IMR-90 (cell line): ENCODE measurements at regions not wholly inside any gene's neighbourhood (a gene's known extent, or its start where the extent isn't known, plus 50 kb on each side); places are given as distances from the start of the nearest gene placed in this dataset.
"Not testable (repeated sequence)": the region's sequence is repeated elsewhere in the genome, so short reads cannot be mapped to it uniquely, and the experiment has no call there.

Source experiments
- ATAC-seq: fragments of 200-7000 bp; cut with Tn5 transposase; 2 replicates; pipeline ENCODE4 v1.9.1; 2020; ENCODE audit warnings: low read depth, mild to moderate bottlenecking, moderate library complexity
- BruUV-seq: library from RNA; stranded (reverse); fragments of 400-500 nt; replicated peaks from 2 replicates; lab custom pipeline; 2021; lab: Mats Ljungman, UMichigan
- CTCF ChIA-PET: fragments of 300-600 bp; formaldehyde crosslinking; extraction: SDS; loops from one replicate; lab custom pipeline; 2021; ENCODE audit warnings: antibody characterized with exemption; lab: Yijun Ruan, JAX
- POLR2A ChIA-PET: fragments of 300-600 bp; sonication (Branson Sonifier 250); formaldehyde crosslinking; loops from one replicate; lab custom pipeline; 2022; ENCODE audit warnings: antibody characterized with exemption; ENCODE audit not compliant: unreplicated experiment; lab: Charles Lee
- DNase-seq: peaks from one replicate; pipeline ENCODE4 v3.0.0; 2013
- H2AFZ ChIP-seq: replicated peaks from 2 replicates; pipeline ENCODE3; 2013; ENCODE audit warnings: low read length, mild to moderate bottlenecking; ENCODE audit not compliant: poor library complexity
- H2AK5ac ChIP-seq: 2 replicates; pipeline ENCODE4 v1.6.1; 2013; ENCODE audit warnings: low read depth, low read length, inconsistent platforms
- H2AK9ac ChIP-seq: replicated peaks from 2 replicates; pipeline ENCODE3; 2013; ENCODE audit warnings: mild to moderate bottlenecking, low read depth, low read length, moderate library complexity; ENCODE audit not compliant: poor library complexity
- H2BK120ac ChIP-seq: 2 replicates; pipeline ENCODE4 v1.6.1; 2013; ENCODE audit warnings: low read depth, low read length, inconsistent platforms
- H2BK15ac ChIP-seq: 3 replicates; pipeline ENCODE4 v1.6.1; 2013; ENCODE audit warnings: low read depth, low read length, inconsistent platforms
- H2BK20ac ChIP-seq: 2 replicates; pipeline ENCODE4 v1.6.1; 2013; ENCODE audit warnings: low read depth, mild to moderate bottlenecking, inconsistent platforms, low read length, moderate library complexity
- H2BK5ac ChIP-seq: 2 replicates; pipeline ENCODE4 v1.6.1; 2013; ENCODE audit warnings: mild to moderate bottlenecking, low read depth, low read length, inconsistent platforms; ENCODE audit not compliant: poor library complexity, severe bottlenecking
- H3K14ac ChIP-seq: replicated peaks from 2 replicates; pipeline ENCODE4 v1.6.1; 2013; ENCODE audit warnings: low read depth, low read length, inconsistent platforms
- H3K18ac ChIP-seq: 2 replicates; pipeline ENCODE4 v1.6.1; 2013; ENCODE audit warnings: low read depth, low read length, control low read depth
- H3K23ac ChIP-seq: 2 replicates; pipeline ENCODE4 v1.6.1; 2013; ENCODE audit warnings: low read depth, low read length, inconsistent platforms
- H3K27ac ChIP-seq: 2 replicates; pipeline ENCODE4 v1.5.1; 2013; ENCODE audit warnings: mild to moderate bottlenecking, control low read depth, low read length; ENCODE audit not compliant: insufficient read depth
- H3K27me3 ChIP-seq: 2 replicates; pipeline ENCODE4 v1.6.1; 2013; ENCODE audit warnings: low read length; ENCODE audit not compliant: control insufficient read depth, insufficient read depth
- H3K36me3 ChIP-seq: 2 replicates; pipeline ENCODE4 v1.6.1; 2013; ENCODE audit warnings: low read length, mixed read lengths; ENCODE audit not compliant: control insufficient read depth, insufficient read depth
- H3K4ac ChIP-seq: 2 replicates; pipeline ENCODE4 v1.6.1; 2013; ENCODE audit warnings: low read depth, low read length, inconsistent platforms
- H3K4me1 ChIP-seq: 2 replicates; pipeline ENCODE4 v1.6.1; 2013; ENCODE audit warnings: low read length, mixed read lengths; ENCODE audit not compliant: control insufficient read depth, insufficient read depth
- H3K4me2 ChIP-seq: 2 replicates; pipeline ENCODE4 v1.6.1; 2013; ENCODE audit warnings: low read depth, mild to moderate bottlenecking, control low read depth, low read length, moderate library complexity
- H3K4me3 ChIP-seq: 2 replicates; pipeline ENCODE4 v1.5.1; 2013; ENCODE audit warnings: low read depth, mild to moderate bottlenecking, control low read depth, low read length, moderate library complexity; ENCODE audit not compliant: insufficient read depth
- H3K56ac ChIP-seq: 2 replicates; pipeline ENCODE4 v1.6.1; 2013; ENCODE audit warnings: low read length, inconsistent platforms; ENCODE audit not compliant: insufficient read depth; ENCODE audit errors: extremely low read depth
- H3K79me1 ChIP-seq, 2 experiments: 2 replicates each; pipeline ENCODE4 v1.6.1; 2013; ENCODE audit warnings: low read length in 2 of 2, inconsistent platforms in 1 of 2, low read depth in 1 of 2
- H3K9ac ChIP-seq: 2 replicates; pipeline ENCODE4 v1.6.1; 2013; ENCODE audit warnings: low read depth, low read length, control low read depth
- H3K9me1 ChIP-seq: 2 replicates; pipeline ENCODE4 v1.6.1; 2013; ENCODE audit warnings: low read length, inconsistent platforms; ENCODE audit not compliant: insufficient read depth
- H3K9me3 ChIP-seq: 2 replicates; pipeline ENCODE4 v1.6.1; 2013; ENCODE audit warnings: low read length; ENCODE audit not compliant: control insufficient read depth, insufficient read depth
- H4K20me1 ChIP-seq: 2 replicates; pipeline ENCODE4 v1.6.1; 2013; ENCODE audit warnings: low read length, inconsistent platforms; ENCODE audit not compliant: insufficient read depth
- H4K5ac ChIP-seq: 2 replicates; pipeline ENCODE4 v1.6.1; 2013; ENCODE audit warnings: mild to moderate bottlenecking, low read depth, low read length, control low read depth
- H4K8ac ChIP-seq, 2 experiments: 2 replicates each; pipeline ENCODE4 v1.6.1; 2013; ENCODE audit warnings: low read depth in 2 of 2, low read length in 2 of 2, control low read depth in 1 of 2, inconsistent platforms in 1 of 2
- H4K91ac ChIP-seq: 2 replicates; pipeline ENCODE4 v1.6.1; 2013; ENCODE audit warnings: low read depth, low read length, inconsistent platforms; ENCODE audit not compliant: insufficient read depth
- BHLHE40 ChIP-seq: fragments of 150-350 bp; IDR thresholded peaks from 2 replicates; pipeline ENCODE4 v1.6.1; 2016; ENCODE audit warnings: mild to moderate bottlenecking, low read depth, low read length
- CEBPB ChIP-seq: IDR thresholded peaks from 2 replicates; pipeline ENCODE4 v1.6.1; 2012; ENCODE audit warnings: low read depth, low read length, improper control_type of control experiment
- CHD1 ChIP-seq: IDR thresholded peaks from 2 replicates; pipeline ENCODE4 v1.6.1; 2012; ENCODE audit warnings: low read depth, low read length, improper control_type of control experiment
- MAFK ChIP-seq: IDR thresholded peaks from 2 replicates; pipeline ENCODE4 v1.6.1; 2012; ENCODE audit warnings: low read depth, low read length, improper control_type of control experiment
- MAZ ChIP-seq: IDR thresholded peaks from 2 replicates; pipeline ENCODE4 v1.6.1; 2012; ENCODE audit warnings: low read depth, mild to moderate bottlenecking, low read length, improper control_type of control experiment, moderate library complexity, borderline replicate concordance
- MXI1 ChIP-seq: IDR thresholded peaks from 2 replicates; pipeline ENCODE4 v1.6.1; 2012; ENCODE audit warnings: low read depth, mild to moderate bottlenecking, low read length, moderate library complexity, borderline replicate concordance
- NFE2L2 ChIP-seq: fragments of 150-350 bp; IDR thresholded peaks from 2 replicates; pipeline ENCODE4 v1.6.1; 2016; ENCODE audit warnings: low read depth, mild to moderate bottlenecking, low read length
- RFX5 ChIP-seq: IDR thresholded peaks from 2 replicates; pipeline ENCODE4 v1.8.0; 2012; ENCODE audit warnings: low read depth, mild to moderate bottlenecking, low read length, moderate library complexity
- SMC3 ChIP-seq: fragments of 150-350 bp; IDR thresholded peaks from 2 replicates; pipeline ENCODE4 v1.6.1; 2016; ENCODE audit warnings: low read depth, mild to moderate bottlenecking, antibody characterized with exemption, low read length, moderate library complexity
- WGBS, 2 experiments: methylation state at CpG; one replicate each; pipeline versions ENCODE4 v1.1.5 to v1.1.7; 2013; ENCODE audit warnings: missing lambda C conversion rate in 2 of 2; ENCODE audit not compliant: insufficient read length in 1 of 2; ENCODE audit errors: extremely low coverage in 2 of 2; 5-methylcytosine and 5-hydroxymethylcytosine counted together
- dilution Hi-C: fragments of 300-500 bp; cut with HindIII; formaldehyde crosslinking; loops from one replicate; pipeline ENCODE4 v1.14.3; 2018; ENCODE audit warnings: low sequenced_read_pairs; ENCODE audit not compliant: unreplicated experiment
- in situ Hi-C: fragments of 300-500 bp; cut with MboI; formaldehyde crosslinking; loops from 3 replicates; pipeline ENCODE4 v1.14.3; 2019; ENCODE audit warnings: low sequenced_read_pairs, inconsistent platforms, mixed read lengths
- intact Hi-C: fragments of 100-400 bp; cut with micrococcal nuclease; formaldehyde crosslinking; loops from 2 replicates; pipeline ENCODE4 v1.10.0; 2022

DNA sequence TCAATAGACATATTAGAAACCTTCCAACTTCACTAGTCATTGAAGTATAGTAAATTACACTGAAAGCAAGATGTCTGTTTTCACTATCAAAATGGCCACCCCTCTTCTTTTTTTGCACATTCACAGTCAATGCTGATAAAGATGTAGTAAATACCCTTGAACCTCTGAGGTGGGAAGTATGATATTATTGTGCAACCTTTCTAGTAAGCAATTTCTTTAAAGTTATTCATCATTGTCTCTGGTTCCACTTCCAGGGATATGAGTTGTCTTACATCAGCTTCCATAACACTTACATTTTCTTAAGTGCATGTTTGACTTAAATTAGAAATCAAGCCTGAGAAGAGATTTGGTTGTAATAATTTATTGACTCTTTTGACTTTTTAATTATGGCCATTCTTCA, 453.9 kb upstream of the MGAT4C start:
- peak; percentile 11 for DNase-seq
- peak overlapping the region; percentile 39 for H2BK5ac ChIP-seq
- peaks cover 9% of the 10 kb centered on the region for H3K9me3 ChIP-seq
- no peaks in the 10 kb centered on the region for H3K36me3 ChIP-seq
- H2BK20ac ChIP-seq, result no peak overlapping the region; the same call in 1 of the 2 replicates
- peak overlapping the region; percentile 12; the same call in 1 of the 2 replicates for H3K18ac ChIP-seq
- no peak overlapping the region for H2BK120ac ChIP-seq
- in situ Hi-C loops, result no loop called here
- H3K23ac ChIP-seq, result no peak overlapping the region
- no peak for ATAC-seq
- no peak overlapping the region for H4K91ac ChIP-seq
- H4K8ac ChIP-seq, result no peak overlapping the region
- H3K56ac ChIP-seq, result no peak overlapping the region
- H3K14ac ChIP-seq, result no peak overlapping the region
- no peak overlapping the region for H3K4me2 ChIP-seq
- H2AK5ac ChIP-seq, result peak overlapping the region; percentile 43; the same call in 1 of the 2 replicates
- dilution Hi-C loops, result no loop called here
- H2AK9ac ChIP-seq, result no peak overlapping the region
- H3K4ac ChIP-seq, result no peak overlapping the region
- H4K5ac ChIP-seq, result no peak overlapping the region
- no peak overlapping the region for H2AFZ ChIP-seq
- H3K9ac ChIP-seq, result no peak overlapping the region
- ChIA-PET POLR2A (no interaction called here), CTCF (no interaction called here)
- no peaks in the 10 kb centered on the region for H3K27me3 ChIP-seq
- H3K27ac ChIP-seq, result no peak overlapping the region
- no peak overlapping the region for H3K4me3 ChIP-seq
- no peaks in the 10 kb centered on the region for H4K20me1 ChIP-seq
- peaks cover 2% of the 10 kb centered on the region; the same call in 1 of the 2 replicates for H3K4me1 ChIP-seq
- peak; percentile 79 for TF ChIP-seq CEBPB
- TF ChIP-seq SMC3, result no peak
- TF ChIP-seq NFE2L2, result no peak
- no peak for TF ChIP-seq MAZ
- TF ChIP-seq BHLHE40, result no peak
- TF ChIP-seq CHD1, result no peak
- TF ChIP-seq MAFK, result no peak
- no peak for TF ChIP-seq RFX5
- no peak for TF ChIP-seq MXI1
- H3K79me1 ChIP-seq, result no peaks in the 10 kb centered on the region
- no peaks in the 10 kb centered on the region for H3K9me1 ChIP-seq
- no TSS peak for BruUV-seq
- intact Hi-C loops, result no loop called here
- peak overlapping the region; percentile 80; the same call in 2 of the 3 replicates for H2BK15ac ChIP-seq

DNA sequence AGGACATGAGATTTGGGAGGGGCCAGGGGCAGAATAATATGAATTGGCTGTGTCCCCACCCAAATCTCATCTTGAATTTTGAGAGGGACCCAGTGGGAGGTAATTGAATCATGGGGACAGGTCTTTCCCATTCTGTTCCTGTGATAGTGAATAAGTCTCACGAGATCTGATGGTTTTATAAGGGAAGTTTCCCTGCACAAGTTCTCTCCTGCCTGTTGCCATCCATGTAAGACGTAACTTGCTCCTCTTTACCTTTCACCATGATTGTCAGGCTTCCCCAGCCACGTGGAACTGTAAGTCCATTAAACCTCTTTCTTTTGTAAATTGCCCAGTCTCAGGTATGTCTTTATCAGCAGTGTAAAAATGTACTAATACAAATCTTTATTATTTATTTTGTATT, 452.8 kb upstream of the MGAT4C start:
- H3K23ac ChIP-seq, H3K27me3 ChIP-seq, H3K36me3 ChIP-seq, H2AK5ac ChIP-seq, H3K79me1 ChIP-seq, H4K5ac ChIP-seq, intact Hi-C loops, H3K27ac ChIP-seq, H2BK15ac ChIP-seq, H3K4ac ChIP-seq, H3K9ac ChIP-seq, H2BK20ac ChIP-seq, BruUV-seq, H2AK9ac ChIP-seq, CTCF ChIA-PET, H2AFZ ChIP-seq, POLR2A ChIA-PET, H3K14ac ChIP-seq, H3K4me1 ChIP-seq, H3K4me2 ChIP-seq, ATAC-seq, dilution Hi-C loops, H4K91ac ChIP-seq, H3K4me3 ChIP-seq, H3K9me3 ChIP-seq, H2BK5ac ChIP-seq, H2BK120ac ChIP-seq, H4K20me1 ChIP-seq, in situ Hi-C loops, H3K56ac ChIP-seq, DNase-seq, H3K9me1 ChIP-seq, H4K8ac ChIP-seq, H3K18ac ChIP-seq: not testable (repeated sequence)
- WGBS, 2 experiments, result no CpG with 5 or more reads among the region's 3 CpGs
